ENCODE measurements at regions not wholly inside any gene's neighbourhood (a gene's known extent, or its start where the extent isn't known, plus 50 kb on each side); places are given as distances from the start of the nearest gene placed in this dataset.

- Histone ChIP-seq H3K27ac (replicated peaks) (no peak overlapping the region), H3K36me3 (no peaks in the 10 kb centered on the region), H3K9me3 (replicated peaks) (no peaks in the 10 kb centered on the region), H3K4me3 (no peak overlapping the region), H3K27me3 (ENCODE audit: low read depth) (no peaks in the 10 kb centered on the region), H3K4me1 (peaks cover 16% of the 10 kb centered on the region)
- intact Hi-C loops (cut with micrococcal nuclease): no loop called here
- no peak for DNase-seq
- no peak for TF ChIP-seq CTCF (IDR thresholded peaks at IDR 0.05; ENCODE audit: borderline replicate concordance)
These were observed 203.3 kb upstream of the NT5C1B start for GRCh38 chr2:18792684-18793083.

GRCh38 chr2:18792226-18792629 lies 202.9 kb upstream of the NT5C1B start:
- no peak for TF ChIP-seq CTCF (IDR thresholded peaks at IDR 0.05; ENCODE audit: borderline replicate concordance)
- Histone ChIP-seq H3K27me3 (ENCODE audit: low read depth) (no peaks in the 10 kb centered on the region), H3K4me3 (no peak overlapping the region), H3K27ac (replicated peaks) (no peak overlapping the region), H3K36me3 (no peaks in the 10 kb centered on the region), H3K9me3 (replicated peaks) (no peaks in the 10 kb centered on the region), H3K4me1 (peaks cover 16% of the 10 kb centered on the region)
- DNase-seq: no peak
- intact Hi-C loops (cut with micrococcal nuclease): no loop called here

GRCh38 chr2:18791172-18791797 lies 201.9 kb upstream of the NT5C1B start:
- H3K27ac ChIP-seq (replicated peaks): no peak overlapping the region
- no peaks in the 10 kb centered on the region for H3K27me3 ChIP-seq (ENCODE audit: low read depth)
- H3K4me1 ChIP-seq: peaks cover 16% of the 10 kb centered on the region
- no peak for TF ChIP-seq CTCF (IDR thresholded peaks at IDR 0.05; ENCODE audit: borderline replicate concordance)
- no peak overlapping the region for H3K4me3 ChIP-seq
- H3K9me3 ChIP-seq (replicated peaks): no peaks in the 10 kb centered on the region
- DNase-seq: no peak
- intact Hi-C loops (cut with micrococcal nuclease): no loop called here
- no peaks in the 10 kb centered on the region for H3K36me3 ChIP-seq

- Histone ChIP-seq H3K27me3 (ENCODE audit: low read depth) (no peaks in the 10 kb centered on the region), H3K4me3 (no peak overlapping the region), H3K9me3 (replicated peaks) (no peaks in the 10 kb centered on the region), H3K36me3 (no peaks in the 10 kb centered on the region), H3K4me1 (peaks cover 16% of the 10 kb centered on the region), H3K27ac (replicated peaks) (no peak overlapping the region)
- intact Hi-C loops (cut with micrococcal nuclease): no loop called here
- no peak for TF ChIP-seq CTCF (IDR thresholded peaks at IDR 0.05; ENCODE audit: borderline replicate concordance)
- no peak for DNase-seq
These were observed 201.3 kb upstream of the NT5C1B start for GRCh38 chr2:18790509-18791171.

- peaks cover 16% of the 10 kb centered on the region for H3K4me1 ChIP-seq
- H3K36me3 ChIP-seq: no peaks in the 10 kb centered on the region
- H3K27ac ChIP-seq (replicated peaks): no peak overlapping the region
- no peaks in the 10 kb centered on the region for H3K27me3 ChIP-seq (ENCODE audit: low read depth)
- no peak overlapping the region for H3K4me3 ChIP-seq
- peak; percentile 43 for DNase-seq
- TF ChIP-seq CTCF (IDR thresholded peaks at IDR 0.05; ENCODE audit: borderline replicate concordance): no peak
- intact Hi-C loops (cut with micrococcal nuclease): no loop called here
- H3K9me3 ChIP-seq (replicated peaks): peaks cover 6% of the 10 kb centered on the region
These were observed 199.2 kb upstream of the NT5C1B start for GRCh38 chr2:18788592-18788991.
